PFSK-1 (cell line): ENCODE measurements at regions not wholly inside any gene's neighbourhood (a gene's known extent, or its start where the extent isn't known, plus 50 kb on each side); places are given as distances from the start of the nearest gene placed in this dataset.

ENCODE experiments used
- POLR2AphosphoS5 ChIP-seq: IDR thresholded peaks from 2 replicates; pipeline ENCODE4 v1.6.1; 2012; ENCODE audit warnings: low read depth, mild to moderate bottlenecking, control low read depth, low read length, moderate library complexity
- REST ChIP-seq, 2 experiments: IDR thresholded peaks; 2 replicates each; pipeline versions ENCODE4 v1.6.1 to v1.8.0; 2011 to 2012; ENCODE audit warnings: low read depth in 2 of 2, low read length in 2 of 2, control low read depth in 1 of 2, inconsistent platforms in 1 of 2, mild to moderate bottlenecking in 1 of 2, moderate library complexity in 1 of 2; ENCODE audit not compliant: insufficient read depth in 1 of 2
- SIN3A ChIP-seq: IDR thresholded peaks from 2 replicates; pipeline ENCODE4 v1.6.1; 2012; ENCODE audit warnings: mild to moderate bottlenecking, low read length, moderate library complexity, borderline replicate concordance; ENCODE audit not compliant: insufficient read depth
- TAF1 ChIP-seq: IDR thresholded peaks from 2 replicates; pipeline ENCODE4 v1.6.1; 2012; ENCODE audit warnings: low read length, control low read depth, borderline replicate concordance; ENCODE audit not compliant: insufficient read depth

DNA sequence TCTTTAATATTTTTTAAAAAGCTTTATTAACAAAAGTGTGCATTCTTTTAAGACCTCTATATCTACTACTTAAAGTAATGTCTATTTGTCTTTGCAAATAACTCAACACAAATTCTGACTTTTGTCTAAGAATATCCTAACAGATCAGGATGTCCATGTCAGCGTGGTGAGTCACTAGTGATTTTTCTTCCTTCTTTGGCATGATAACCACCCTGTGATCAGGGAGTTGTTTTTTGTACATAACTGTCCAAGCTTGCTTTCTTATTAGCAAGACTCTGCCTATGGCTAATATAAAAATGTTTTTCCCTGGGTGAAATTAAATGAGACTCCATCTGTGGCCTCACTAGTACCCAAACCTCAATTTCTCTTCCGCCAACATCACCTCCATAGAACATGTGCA, 688.9 kb upstream of the ADGRL2 start:
- TF ChIP-seq TAF1 (no peak), POLR2AphosphoS5 (no peak), SIN3A (no peak), REST (IDR thresholded peaks at IDR 0.05; ENCODE audit: insufficient read depth in 1 of 2, low read depth in 2 of 2, low read length in 2 of 2) (no peak)
